Stimulated activated CD8-positive, alpha-beta memory T cell treated with anti-CD3 and anti-CD28 coated beads, Interleukin-2, amount 100 ng/mL, for 48 hours (primary cell): ENCODE measurements at regions not wholly inside any gene's neighbourhood (a gene's known extent, or its start where the extent isn't known, plus 50 kb on each side); places are given as distances from the start of the nearest gene placed in this dataset.

Experiments used
- DNase-seq, 2 donors: peaks; one replicate each; pipeline ENCODE4 v3.0.0-alpha.2; 2020; ENCODE audit warnings: low read depth in 2 of 2

DNA sequence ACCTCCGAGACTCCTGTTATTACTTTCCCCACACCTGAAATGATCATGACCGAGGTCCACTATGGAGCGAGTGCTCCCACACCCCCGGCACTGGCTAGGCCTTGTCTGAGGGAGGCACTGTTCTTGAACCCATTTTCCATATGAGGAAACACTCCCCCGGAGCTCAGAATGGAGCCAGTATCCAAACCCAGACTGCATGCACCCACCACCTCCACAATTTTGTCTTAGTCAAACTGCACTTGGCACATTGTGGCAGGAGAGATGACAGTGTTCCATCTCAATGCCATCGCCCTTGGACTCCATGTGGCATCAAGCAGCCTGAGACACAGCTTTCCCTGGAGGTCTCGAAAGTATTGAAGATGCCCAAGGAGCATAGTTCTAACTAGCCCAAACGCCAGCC, 154.1 kb downstream of the NUP210 start:
- no peak for DNase-seq

DNA sequence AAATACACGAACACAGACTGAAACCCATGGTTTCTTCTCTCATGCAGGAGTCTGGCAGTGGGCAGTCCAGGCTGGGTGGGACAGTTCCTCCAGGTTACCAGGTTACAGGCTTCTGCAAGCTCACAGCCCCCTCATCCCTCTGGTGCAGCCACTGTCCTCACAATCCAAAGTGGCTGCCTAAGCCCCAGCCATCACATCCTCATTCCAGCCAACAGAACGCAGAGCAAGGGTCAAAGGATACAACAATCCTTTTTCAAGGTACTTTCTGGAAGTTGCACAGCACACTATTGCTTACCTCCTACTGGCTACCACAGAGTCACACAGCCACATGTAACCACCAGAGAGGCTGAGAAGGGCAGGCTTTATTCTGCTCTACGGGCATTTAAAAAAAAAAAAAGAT, 154.6 kb downstream of the NUP210 start:
- DNase-seq: no peak

DNA sequence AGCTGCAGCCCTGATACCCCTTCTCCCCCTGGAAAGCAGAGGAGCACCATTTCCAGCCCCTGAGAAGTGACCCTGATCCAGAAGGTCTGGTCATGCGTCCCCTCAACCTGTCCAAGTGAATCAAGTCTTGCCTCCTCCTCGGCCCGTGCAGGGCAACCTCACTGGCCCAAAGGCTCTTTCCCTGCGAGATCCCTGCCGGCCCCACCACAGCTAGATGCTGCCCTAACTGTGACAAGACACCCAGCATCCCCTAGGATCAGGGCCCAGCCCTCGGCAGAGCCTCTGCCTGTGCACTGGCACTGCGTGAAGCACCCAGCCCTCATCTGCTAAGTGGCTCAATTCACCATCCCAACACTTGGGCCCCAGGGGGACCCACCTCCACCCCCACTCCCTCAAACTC, 155.1 kb downstream of the NUP210 start:
- DNase-seq: no peak

DNA sequence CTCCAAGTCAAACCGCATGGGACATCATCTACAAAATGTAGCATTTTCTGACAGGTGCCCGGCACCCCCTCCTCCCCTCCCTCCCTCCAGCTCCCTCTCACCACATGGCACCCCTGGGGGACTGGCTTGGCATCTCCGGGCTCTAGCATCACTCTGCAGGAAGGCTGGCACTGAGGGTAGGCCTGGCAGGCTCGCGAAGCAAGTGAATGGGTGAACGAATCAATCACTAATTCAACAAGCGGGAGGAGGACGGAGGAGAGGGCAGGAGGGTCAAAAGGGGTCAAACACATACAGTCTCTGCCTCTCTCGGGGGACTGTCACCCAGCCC, 155.7 kb downstream of the NUP210 start:
- no peak for DNase-seq

DNA sequence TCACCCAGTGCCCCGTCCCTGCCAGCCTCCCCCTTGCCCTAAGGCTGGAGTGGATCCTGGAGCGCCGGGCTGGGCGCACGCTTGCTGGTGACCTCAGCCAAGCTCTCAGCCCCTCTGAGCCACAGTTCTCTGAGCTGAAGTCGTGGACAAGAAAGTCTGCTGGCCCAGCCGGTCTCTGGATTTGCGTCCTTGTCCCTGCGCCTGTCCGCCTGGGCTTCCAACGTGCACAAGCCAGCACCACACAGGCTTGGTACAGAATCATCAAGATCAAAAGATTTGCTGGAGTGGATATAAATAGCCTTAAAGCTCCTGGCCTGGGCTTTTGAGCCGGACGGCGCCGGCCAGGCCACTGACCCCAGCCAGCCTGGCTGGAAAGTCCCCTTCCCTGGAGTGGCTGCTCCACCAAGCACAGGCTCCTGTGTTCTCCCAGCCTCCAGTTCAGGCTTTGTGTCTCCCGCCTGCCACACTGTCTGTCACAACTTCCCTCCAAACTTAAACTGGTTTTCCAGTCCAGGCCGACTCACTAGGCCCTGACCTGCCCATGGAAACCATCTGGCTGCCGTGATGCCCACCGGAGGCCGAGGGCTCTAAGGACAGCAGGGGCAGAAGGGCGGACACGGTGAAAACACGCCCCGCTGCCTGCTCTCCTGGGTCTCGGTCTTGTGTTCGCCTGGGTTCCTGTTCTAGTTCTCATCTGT, 156.2 kb downstream of the NUP210 start:
- no peak for DNase-seq

DNA sequence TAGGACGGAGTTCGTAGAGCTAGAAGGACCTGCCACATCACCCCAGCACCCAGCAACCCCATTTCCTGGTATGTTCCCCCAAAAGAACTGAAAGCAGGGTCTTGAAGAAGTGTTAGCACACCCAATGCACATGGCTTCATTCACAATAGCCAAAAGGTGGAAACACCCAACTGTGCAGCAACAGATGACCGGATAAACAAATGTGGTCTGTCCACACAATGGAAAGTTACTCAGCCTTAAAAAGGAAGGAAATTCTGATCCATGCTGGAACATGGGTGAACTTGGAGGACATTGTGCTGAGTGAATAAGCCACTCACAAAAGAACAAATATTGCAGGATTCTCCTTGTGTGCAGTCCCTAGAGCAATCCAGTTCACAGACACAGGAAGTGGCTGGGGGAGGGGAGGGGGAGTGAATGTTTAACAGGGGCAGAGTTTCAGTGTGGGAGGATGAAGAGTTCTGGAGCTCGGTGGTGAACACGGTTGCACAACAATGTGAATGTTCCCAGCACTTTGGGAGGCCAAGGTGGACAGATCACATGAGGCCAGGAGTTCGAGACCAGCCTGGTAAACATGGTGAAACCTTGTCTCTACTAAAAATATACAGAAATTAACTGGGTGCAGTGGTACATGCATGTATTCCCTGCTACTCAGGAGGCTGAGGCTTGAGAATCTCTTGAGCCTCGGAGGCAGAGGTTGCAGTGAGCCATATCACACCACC, 157.5 kb downstream of the NUP210 start:
- DNase-seq: no peak

DNA sequence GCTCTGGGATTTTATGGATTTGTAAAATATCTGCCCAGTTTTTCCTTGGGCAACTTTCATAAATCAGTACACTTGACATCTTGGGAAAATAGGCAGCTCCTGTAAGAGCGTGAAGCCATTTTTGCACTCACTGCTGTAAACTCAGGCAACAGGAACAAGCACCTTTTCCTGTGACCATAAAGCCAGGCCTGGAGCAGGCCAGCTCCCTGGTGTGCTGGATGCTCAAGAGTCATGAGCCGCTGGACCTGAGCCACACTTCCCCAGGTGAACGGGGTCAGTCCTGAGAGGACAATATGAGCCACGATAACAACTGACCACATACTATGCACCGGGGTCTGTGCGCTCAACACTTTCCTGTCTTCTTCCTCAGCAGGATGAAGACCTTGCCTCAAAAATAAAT, 158.2 kb downstream of the NUP210 start:
- DNase-seq: no peak

DNA sequence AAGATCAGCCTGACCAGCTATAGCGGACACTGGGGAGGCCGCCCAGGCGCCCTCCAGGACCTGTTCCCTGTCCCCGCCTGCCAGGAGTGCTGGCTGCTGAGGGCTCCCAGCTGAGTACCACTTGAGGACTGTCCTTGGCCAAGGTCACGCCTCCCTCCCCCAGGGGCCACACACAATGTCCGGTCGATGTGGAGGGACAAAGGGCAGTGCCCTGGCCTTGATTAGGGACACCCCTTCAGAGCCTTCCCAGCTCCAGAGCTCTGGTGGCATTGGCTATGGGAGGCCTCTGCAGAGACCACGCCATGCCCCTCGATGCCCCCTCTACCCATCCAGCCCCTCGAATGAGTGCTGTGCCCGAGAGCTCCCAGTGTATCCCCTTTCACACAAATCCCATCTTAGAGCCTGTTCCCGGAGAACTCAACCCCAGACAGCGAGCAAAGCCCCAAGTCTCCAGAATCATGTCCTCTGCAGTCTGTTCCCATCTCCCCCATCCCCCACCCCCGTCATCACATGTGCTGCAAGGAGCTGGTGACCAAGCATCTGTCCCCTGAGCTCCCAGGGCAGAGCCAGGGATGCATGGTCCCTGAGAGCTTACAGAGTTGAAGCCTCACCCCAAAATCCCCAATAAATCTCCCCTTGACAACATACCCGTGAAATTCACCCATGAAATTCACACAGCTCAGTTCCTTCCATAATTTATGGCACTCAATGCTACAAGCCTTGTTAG, 158.9 kb downstream of the NUP210 start:
- no peak for DNase-seq

DNA sequence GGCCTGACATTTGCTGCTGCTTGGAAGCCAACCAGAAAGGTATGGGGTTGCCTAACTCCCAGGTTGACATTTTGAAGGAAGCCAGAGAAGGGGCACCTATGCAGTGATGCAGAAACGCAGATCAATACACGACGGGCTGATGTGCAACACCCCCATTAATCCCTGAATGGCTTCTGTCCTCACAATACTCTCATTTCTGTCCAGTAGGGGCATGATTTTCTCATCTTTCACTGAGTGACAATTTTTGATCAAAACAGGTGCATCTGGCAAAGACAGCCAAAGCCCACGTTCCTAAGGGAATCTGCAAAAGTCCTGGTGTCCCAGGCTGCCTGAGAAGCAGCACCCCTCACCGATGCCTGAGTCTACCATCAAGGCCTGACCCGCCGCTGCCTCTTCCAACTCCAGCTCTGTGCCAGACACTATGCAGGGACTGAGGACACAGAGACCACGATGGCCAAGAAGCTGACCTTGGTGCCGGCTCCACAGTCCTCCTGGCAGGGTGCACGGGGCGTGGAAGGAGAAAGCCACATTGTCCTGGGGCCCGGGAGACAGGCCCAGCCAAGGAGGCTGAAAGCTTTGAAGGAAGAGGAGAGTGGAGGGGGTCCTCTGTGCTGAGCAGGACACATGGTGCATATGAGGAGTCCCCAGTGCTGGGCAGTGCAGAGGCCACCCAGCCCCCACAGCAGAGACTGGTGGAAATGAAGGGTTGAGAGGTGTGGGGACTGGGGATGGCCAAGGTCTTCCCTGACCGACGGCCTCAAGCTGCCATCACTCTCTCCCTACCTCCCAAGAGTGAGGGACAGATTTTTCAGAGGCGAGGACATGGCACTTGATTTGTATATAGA, 159.6 kb downstream of the NUP210 start:
- DNase-seq: no peak

DNA sequence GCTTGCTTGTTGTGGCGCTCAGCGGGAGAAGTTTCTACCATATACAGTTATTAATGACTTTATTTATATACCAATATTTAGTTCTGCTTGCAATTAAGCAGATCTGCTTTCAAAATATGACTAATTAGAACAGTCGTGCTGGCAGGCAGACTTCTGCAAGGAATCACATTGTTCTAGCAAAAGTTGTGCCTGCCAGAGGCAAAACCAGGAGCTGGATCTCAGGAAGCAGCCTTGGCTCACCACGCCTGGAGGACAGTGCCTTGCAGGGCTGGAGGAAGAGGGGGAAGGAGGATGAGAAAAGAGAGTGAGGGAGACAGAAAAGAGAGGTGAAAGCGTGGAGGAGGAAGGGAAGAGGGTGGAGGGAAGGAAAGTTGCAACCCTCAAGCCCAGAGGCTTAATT, 160.3 kb downstream of the NUP210 start:
- DNase-seq: no peak

DNA sequence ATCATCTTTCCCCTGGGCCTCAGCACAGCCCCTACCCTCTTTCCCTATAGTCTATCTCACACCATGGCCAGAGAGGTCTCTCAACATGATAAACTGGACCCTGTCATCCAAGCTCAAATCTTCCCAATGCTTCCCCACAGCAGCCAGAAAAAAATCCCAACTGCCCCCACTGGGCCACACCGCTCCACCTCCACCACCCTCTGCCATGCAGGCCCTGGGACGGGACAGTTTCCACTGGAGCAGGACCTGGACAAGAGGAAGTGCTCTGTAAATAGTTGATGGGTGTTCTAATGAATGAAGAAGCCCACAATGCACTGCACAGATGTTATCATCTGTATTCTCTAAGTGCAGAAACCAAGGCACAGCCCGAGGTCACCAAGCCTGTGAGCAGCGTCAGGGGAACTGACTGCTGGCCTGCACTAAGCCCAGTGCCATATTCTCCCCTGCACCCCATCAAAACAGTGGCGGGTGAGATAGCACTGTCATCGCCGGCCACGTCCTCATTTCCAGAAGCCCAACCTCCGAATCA, 161.1 kb downstream of the NUP210 start:
- DNase-seq: no peak

DNA sequence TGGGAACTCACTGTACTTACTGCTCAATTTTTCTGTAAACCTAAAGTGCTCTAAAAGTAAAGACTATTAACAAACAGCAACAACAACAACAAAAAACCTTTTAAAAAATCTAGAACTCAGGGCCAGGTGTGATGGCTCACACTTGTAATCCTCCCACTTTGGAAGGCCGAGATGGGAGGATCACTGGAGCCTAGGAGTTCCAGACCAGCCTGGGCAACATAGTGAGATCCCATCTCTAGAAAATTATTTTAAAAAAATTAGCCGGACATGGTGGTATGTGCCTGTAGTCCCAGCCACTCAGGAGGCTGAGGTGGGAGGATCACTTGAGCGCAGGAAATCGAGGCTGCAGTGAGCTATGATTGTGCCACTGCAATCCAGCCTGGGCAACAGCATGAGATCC, 161.8 kb downstream of the NUP210 start:
- no peak for DNase-seq

DNA sequence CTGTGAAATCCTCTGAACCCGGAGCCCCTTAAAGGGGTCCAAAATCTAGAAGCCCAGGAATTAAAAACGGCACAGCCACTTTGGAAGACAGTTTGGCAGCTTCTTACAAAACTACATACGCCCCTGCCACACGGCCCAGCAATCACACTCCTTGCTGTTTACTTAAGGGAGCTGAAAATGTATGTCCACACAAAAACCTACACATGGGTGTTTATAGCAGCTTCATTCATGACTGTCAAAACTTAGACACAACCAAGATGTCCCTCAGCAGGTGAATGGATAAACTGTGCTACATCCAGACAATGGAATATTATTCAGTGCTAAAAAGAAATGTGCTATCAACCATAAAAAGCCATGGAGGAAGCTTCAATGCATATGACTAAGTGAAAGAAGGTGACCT, 162.5 kb downstream of the NUP210 start:
- no peak for DNase-seq

DNA sequence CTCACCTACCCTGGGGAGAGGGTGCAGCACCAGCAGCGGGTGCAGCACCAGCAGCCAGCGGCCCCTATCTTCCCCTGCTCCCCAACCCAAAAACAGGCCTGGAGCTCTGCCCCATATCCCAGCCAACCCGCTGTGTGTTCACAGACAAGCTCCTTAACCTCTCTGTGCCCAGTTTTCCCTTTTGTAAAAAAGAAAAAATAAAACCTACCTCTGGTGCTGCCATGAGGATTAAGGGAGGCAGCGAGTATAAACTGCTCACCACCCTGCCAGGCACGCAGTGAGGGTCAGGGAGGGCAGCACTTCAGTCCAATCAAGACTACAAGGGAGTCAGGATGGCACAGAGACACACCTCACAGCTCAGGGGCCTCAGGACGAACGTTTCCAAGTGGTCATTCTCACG, 163.3 kb downstream of the NUP210 start:
- DNase-seq: no peak

DNA sequence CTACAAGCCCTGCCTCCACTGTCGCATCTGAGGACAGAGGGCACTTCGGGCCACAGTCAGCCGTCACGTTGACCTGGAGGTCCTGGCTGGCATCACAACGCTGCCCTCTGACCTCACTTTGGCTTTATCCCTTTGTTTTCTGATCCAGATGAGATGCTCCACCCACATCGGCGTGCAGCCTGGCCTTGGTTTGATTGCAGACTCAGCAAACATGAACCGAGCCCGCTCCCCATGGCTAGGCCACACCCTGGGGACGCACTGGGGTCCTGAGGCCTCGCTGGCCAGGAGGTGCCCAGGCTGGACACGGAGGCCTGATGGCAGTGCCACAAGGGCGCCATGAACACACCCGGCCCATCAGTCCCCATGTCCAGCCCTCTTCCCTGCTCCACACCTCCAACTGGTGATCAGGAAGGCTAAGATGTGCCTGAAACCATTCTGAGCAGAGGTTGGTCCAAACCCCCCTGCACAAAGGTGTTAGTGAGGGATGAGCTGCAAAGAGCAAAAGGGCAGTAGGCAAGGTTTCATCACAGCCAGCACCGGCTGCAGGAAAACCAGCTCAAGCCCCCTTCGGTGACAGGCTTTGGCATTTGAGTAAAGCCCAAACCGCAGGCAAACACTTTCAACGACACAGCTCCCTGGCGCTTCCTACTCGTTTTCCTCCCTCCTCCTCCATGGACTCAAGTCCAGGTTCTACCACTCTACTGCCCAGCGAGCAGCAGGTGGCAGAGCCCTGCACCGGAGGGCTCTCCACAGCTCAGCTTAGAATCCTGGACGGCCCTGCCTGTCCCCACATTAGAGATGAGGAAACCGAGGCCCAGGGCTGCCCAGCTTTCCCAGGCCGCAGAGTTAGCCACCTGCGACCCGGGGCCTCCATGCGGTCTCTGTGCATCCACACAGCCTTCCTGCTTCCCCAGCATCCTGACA, 165.8 kb downstream of the NUP210 start:
- no peak for DNase-seq

DNA sequence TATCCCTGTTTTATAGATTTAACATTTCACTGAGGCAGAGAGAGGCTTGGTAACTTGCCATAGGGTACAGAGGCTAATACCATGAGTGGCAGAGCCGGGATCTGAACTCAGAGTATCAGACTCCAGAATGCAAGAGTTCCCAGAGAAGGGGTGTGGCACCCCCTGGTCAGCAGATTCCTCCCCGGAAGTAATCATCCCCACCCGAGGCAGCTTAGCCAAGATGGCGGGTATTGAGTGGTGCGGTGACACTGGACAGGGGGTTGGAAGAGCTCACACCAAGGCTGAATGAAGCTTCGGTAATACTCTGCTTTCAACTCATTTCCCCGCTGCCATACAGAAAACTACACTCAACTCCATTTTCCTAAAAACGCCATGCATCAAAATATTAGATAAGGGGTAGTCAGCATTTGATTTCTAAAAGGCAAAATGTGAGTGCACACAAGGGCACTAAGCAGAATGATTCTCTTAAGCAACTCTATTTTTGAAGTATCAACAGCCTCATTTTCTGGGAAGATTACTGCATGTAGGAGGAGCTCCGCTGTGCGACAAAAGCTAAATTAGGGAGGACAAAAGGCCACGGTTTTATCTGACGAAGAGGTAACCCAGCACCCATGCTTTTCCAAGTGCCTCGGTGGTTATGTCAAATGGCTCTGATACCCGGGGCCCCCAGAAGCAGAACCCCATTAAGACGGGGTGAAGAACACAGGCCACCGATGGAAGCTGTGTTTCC, 166.7 kb downstream of the NUP210 start:
- no peak for DNase-seq

DNA sequence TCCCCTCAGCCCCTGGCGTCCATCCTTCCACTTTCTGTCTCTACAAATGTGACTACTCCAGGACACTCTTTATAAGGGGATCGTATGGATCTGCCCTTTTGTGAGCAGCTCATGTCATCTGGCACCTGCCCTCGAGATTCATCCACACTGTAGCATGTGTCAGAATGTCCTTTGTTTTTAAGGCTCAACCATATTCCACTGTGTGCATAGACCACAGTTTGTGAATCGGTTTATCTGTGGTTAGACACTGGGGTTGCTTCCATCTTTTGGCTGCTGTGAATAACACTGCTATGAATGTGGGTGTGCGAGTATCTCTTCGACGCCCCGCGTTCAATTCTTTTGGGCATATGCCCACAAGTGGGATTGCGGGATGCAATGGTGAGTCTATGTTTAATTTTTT, 167.9 kb downstream of the NUP210 start:
- no peak for DNase-seq

DNA sequence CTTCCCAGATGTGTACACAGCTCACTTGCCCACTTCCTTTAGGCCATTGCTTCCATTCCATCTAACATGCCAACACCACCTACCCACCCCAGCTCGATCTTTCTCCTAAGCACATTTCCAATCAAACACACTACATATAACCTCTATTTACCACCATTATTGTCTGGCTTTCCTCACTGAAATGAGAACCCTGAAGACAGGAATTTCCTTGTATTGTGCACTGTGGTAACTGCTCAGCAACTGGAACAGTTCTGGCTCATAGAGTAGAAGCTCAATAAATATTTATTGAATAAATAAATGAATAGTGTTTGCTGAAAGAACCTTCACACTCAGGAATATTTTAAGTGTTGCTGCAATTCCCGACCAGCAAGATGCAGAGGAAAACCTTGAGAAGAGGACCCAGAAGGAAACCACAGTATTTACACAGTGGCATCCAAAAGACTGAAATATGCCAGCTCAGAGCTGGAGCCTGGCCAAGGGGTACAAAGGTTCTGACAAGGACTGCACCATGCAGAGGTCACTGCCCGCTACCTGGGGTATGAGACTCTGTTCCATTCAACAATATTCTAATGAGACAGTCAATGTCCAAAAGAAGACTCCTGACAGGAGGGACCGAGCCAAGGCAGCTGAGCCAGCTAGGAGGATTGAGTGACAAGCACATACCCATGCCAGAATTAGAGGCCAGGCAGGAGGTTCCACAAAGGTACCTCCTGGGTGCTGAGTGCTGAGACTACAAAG, 168.8 kb downstream of the NUP210 start:
- DNase-seq: no peak

DNA sequence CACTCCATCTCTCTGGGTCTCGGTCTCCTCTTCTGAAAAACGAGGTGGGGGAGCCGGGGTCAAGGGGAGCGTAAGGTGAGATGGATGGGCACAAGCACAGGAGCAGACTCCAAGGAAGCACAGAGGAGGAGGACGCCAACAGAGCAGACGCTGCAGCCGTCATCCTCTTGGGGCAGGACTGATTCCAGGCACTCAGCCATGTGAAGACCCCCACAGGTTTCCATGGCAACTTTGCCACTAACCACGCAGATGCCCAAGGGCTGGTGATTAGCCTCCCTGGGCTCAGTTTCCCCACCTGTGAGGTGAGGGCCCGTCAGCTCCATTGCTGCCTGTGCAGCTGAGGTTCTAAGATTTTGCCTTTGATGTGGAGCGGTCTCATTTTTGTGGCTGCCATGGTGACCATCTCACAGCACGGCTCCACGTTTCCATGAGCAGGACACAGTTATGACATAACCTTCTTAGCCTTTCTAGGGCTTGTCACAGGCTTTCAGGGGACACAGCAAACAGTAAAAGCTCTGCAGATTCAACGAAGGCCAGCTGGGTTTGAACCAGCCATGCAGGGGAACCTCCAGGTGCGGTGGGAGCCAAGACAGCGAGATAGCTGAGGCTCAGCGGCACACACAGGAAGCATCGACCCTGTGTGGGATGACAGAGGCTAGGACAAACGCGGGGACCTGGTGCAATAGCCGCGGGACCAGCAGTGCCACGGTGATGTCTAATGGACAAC, 170.3 kb downstream of the NUP210 start:
- DNase-seq: no peak
